PC-3 (cell line): ENCODE measurements at regions not wholly inside any gene's neighbourhood (a gene's known extent, or its start where the extent isn't known, plus 50 kb on each side); places are given as distances from the start of the nearest gene placed in this dataset.

Source experiments
- CTCF ChIP-seq: fragments of 300-600 bp; sonication (generic); conservative IDR thresholded peaks from 2 replicates; pipeline ENCODE4 v1.5.1; 2017; ENCODE audit warnings: antibody characterized with exemption, low read depth, mild to moderate bottlenecking, low read length
- EZH2 ChIP-seq: fragments of 300-600 bp; sonication (generic); IDR thresholded peaks from one replicate; pipeline ENCODE4 v1.6.1; 2017; ENCODE audit warnings: antibody characterized with exemption, mild to moderate bottlenecking, low read length; ENCODE audit not compliant: unreplicated experiment

GRCh38 chr20:53816872-53817398 is 223.3 kb upstream of the ZNF217 start:
- TF ChIP-seq CTCF (no peak), EZH2 (no peak)
